Spinal cord (tissue), 10 donors: ENCODE measurements at regions not wholly inside any gene's neighbourhood (a gene's known extent, or its start where the extent isn't known, plus 50 kb on each side); places are given as distances from the start of the nearest gene placed in this dataset. TPM values are rescaled to one million over a fixed set of nuclear protein-coding genes. Genes with fewer than 3 reads are reported as not detected.
"Not testable (repeated sequence)": the region's sequence is repeated elsewhere in the genome, so short reads cannot be mapped to it uniquely, and the experiment has no call there.

Experiments
- DNase-seq, 6 donors: peaks; one replicate each; pipeline versions ENCODE4 v3.0.0 to v3.0.0-alpha.2; 2013 to 2015; ENCODE audit warnings: low spot score in 6 of 6, low read depth in 4 of 6
- H3K27ac ChIP-seq: one replicate; pipeline ENCODE4 v1.5.1; 2013; ENCODE audit warnings: low read depth, low read length, control low read depth
- H3K27me3 ChIP-seq: one replicate; pipeline ENCODE4 v1.6.1; 2013; ENCODE audit warnings: low read length; ENCODE audit not compliant: control insufficient read depth, insufficient read depth
- H3K36me3 ChIP-seq: one replicate; pipeline ENCODE4 v1.6.1; 2013; ENCODE audit warnings: low read length; ENCODE audit not compliant: control insufficient read depth, insufficient read depth
- H3K4me1 ChIP-seq: one replicate; pipeline ENCODE4 v1.6.1; 2013; ENCODE audit warnings: low read length; ENCODE audit not compliant: control insufficient read depth, insufficient read depth
- H3K4me3 ChIP-seq: one replicate; pipeline ENCODE4 v1.5.1; 2013; ENCODE audit warnings: low read depth, low read length, control low read depth
- H3K9me3 ChIP-seq: one replicate; pipeline ENCODE4 v1.6.1; 2013; ENCODE audit warnings: low read length; ENCODE audit not compliant: control insufficient read depth, insufficient read depth
- WGBS: methylation state at CpG from one replicate; pipeline ENCODE4 v1.1.5; 2013; ENCODE audit warnings: missing lambda C conversion rate; ENCODE audit not compliant: insufficient coverage; 5-methylcytosine and 5-hydroxymethylcytosine counted together
- small RNA-seq: library from RNA; depleted of rRNA; stranded (forward); fragments of <200 nt; gene quantifications from one replicate; pipeline ENCODE3, GENCODE V24; 2014; ENCODE audit warnings: low replicate concordance
- donor health status: healthy.

DNA sequence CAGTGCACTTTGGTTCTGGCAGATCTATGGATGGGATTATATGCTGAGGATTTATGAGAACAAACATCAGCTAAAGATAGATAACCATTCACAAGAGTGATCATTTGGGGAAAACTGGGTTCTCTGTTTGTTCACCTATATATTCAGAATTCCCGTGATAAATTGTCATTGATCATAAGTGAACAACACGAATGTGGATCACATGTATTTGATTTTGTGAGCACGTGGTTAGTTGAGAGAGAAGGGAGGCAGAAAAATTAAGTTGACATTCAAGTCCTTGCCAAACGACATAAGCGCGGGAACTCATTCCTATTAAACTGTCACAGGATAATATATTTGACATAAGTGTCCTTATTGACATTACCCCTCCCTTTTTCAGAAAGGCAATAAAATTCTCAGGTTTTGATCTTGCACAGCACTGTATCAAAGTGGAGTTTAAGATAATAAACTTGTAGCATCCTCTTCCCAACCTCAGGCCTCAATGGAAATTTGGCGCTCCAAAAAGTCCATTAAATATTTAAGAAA is 64.9 kb upstream of the MYO3A start:
- H3K27me3 ChIP-seq: no peaks in the 10 kb centered on the region
- no peaks in the 10 kb centered on the region for H3K9me3 ChIP-seq
- DNase-seq: no peak
- no peak overlapping the region for H3K4me3 ChIP-seq
- H3K27ac ChIP-seq: no peak overlapping the region
- H3K4me1 ChIP-seq: no peaks in the 10 kb centered on the region
- H3K36me3 ChIP-seq: no peaks in the 10 kb centered on the region
- WGBS: no CpG with 5 or more reads among the region's 7 CpGs

DNA sequence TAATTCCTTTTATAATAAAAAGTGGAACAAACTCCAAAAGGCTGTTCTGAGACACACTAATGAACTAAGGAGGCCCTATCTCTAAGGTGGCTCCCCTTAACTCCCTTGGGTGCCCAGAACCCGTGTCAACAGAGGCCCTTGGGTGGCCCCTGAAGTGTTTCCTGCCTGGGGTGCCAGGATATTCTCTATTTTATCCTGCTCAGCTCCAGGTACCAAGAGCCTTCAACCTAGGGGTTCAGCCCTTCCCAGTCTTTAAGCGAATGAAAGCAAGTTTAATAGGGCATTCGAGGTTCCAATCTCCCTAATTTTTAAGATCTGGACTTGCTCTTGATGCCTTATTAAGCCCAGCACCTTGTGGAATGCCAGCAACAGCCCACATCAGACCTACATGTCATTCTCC is 64.4 kb upstream of the MYO3A start:
- 92% methylated on average over 3 of the region's 3 CpGs for WGBS
- no peak for DNase-seq
- no peaks in the 10 kb centered on the region for H3K36me3 ChIP-seq
- H3K9me3 ChIP-seq: no peaks in the 10 kb centered on the region
- no peak overlapping the region for H3K27ac ChIP-seq
- H3K27me3 ChIP-seq: no peaks in the 10 kb centered on the region
- H3K4me1 ChIP-seq: no peaks in the 10 kb centered on the region
- H3K4me3 ChIP-seq: no peak overlapping the region

DNA sequence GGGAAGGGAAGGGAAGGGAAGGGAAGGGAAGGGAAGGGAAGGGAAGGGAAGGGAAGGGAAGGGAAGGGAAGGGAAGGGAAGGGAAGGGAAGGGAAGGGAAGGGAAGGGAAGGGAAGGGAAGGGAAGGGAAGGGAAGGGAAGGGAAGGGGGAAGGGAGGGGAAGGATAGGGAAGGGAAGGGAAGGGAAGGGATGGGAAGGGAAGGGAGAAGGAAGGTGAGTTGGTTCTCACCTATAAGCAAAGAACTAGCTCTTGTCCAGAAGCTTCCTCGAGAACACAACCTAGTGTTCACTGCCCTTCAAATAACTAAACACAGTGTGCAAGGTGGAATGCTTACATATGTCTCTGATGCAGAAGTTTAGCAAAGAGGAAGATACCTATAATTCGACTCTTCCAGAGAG is 59.6 kb upstream of the MYO3A start:
- not testable (repeated sequence) for H3K4me1 ChIP-seq, H3K27ac ChIP-seq, H3K4me3 ChIP-seq, H3K9me3 ChIP-seq, DNase-seq, H3K27me3 ChIP-seq, H3K36me3 ChIP-seq
- WGBS: no CpG with 5 or more reads among the region's 2 CpGs

DNA sequence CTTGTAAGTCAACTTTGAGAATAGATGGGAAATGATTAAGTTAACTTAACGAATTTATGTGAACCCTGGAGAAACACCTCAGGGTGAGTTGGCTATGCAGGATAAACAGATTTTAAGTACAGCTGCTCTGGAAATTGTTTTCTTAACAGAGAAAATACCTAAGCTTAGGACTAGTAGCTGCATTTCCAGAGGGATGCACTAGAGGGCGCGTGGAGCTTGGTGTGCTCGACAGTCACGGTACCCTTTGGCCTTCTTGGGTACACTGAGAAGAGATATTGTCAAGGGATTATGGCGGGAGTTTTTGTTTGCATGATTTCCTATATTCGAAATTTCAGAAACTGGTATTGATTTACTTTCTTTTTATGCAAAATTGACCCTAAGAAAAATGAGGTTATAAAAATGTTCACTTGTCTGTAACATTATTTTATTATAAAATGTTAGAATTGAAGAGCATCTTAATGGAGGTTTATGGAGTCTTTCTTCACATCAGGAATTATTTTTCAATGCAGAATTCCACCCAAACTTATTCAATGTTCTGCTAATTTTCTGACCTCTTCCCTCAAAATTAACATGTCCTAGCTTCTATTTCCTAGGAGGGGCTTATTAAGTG is 58.4 kb upstream of the MYO3A start:
- Histone ChIP-seq H3K9me3 (no peaks in the 10 kb centered on the region), H3K4me1 (no peaks in the 10 kb centered on the region), H3K27me3 (no peaks in the 10 kb centered on the region), H3K4me3 (no peak overlapping the region), H3K36me3 (no peaks in the 10 kb centered on the region), H3K27ac (no peak overlapping the region)
- 0% methylated on average over 5 of the region's 7 CpGs for WGBS
- peak; percentile 56 to 96 (median 73) for DNase-seq

DNA sequence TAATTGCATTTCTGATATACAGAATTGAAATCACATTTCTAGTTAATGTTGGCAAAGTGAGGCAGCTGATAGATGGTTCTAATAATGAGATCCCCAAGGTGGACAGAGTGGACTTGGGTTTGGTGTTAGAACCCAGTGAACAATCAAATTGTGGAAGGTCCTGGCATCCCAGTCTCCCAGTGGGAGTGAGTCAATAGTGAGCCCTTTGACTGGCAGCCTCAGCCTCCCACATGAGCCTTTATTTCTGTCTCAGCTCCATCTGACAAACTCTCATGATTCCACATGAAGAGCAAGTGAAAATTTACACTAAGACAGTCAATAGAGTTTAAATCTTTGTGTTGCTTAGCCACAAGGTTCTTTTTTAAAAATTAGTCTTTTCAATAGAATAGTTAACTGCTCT is 56.7 kb upstream of the MYO3A start:
- Histone ChIP-seq H3K36me3 (no peaks in the 10 kb centered on the region), H3K27ac (no peak overlapping the region), H3K27me3 (no peaks in the 10 kb centered on the region), H3K9me3 (no peaks in the 10 kb centered on the region), H3K4me1 (no peaks in the 10 kb centered on the region), H3K4me3 (no peak overlapping the region)
- no peak for DNase-seq

Small RNAs in the stretch of these regions (small RNA-seq; reads per million reads assigned to genes)
- not detected for gene RNA5SP306
- gene RNU6-632P: not detected
